A673 (cell line): ENCODE measurements at regions not wholly inside any gene's neighbourhood (a gene's known extent, or its start where the extent isn't known, plus 50 kb on each side); places are given as distances from the start of the nearest gene placed in this dataset.

Experiments
- BruUV-seq: library from RNA; stranded (reverse); fragments of 400-500 nt; replicated peaks from 2 replicates; lab custom pipeline; 2021; lab: Mats Ljungman, UMichigan
- CTCF ChIA-PET: fragments of 300-600 bp; sonication (Branson Sonifier 250); formaldehyde crosslinking; loops from one replicate; lab custom pipeline; 2022; ENCODE audit warnings: antibody characterized with exemption; lab: Charles Lee
- POLR2A ChIA-PET: fragments of 300-600 bp; sonication (Branson Sonifier 250); formaldehyde crosslinking; loops from one replicate; lab custom pipeline; 2022; ENCODE audit warnings: antibody characterized with exemption; ENCODE audit not compliant: low non-redundant PET; lab: Charles Lee
- DNase-seq: peaks from one replicate; pipeline ENCODE4 v3.0.0-alpha.2; 2015; ENCODE audit warnings: low spot score
- H3K27ac ChIP-seq: fragments of 200-600 bp; sonication (generic); 2 replicates; pipeline ENCODE4 v1.5.1; 2016; ENCODE audit warnings: mixed run types, low read depth, mild to moderate bottlenecking, mixed read lengths, antibody characterized with exemption, low read length; ENCODE audit not compliant: poor library complexity, severe bottlenecking
- H3K27me3 ChIP-seq: fragments of 200-600 bp; sonication (generic); replicated peaks from 2 replicates; pipeline ENCODE4 v1.6.1; 2017; ENCODE audit warnings: mixed run types, low read depth, mild to moderate bottlenecking, mixed read lengths, antibody characterized with exemption, low read length; ENCODE audit not compliant: insufficient read depth, poor library complexity
- H3K36me3 ChIP-seq: fragments of 200-600 bp; sonication (generic); 2 replicates; pipeline ENCODE4 v1.6.1; 2016; ENCODE audit warnings: mixed run types, mild to moderate bottlenecking, mixed read lengths, antibody characterized with exemption, low read length; ENCODE audit not compliant: insufficient read depth, poor library complexity, severe bottlenecking
- H3K4me1 ChIP-seq: fragments of 200-600 bp; sonication (generic); 2 replicates; pipeline ENCODE4 v1.6.1; 2017; ENCODE audit warnings: mixed run types, mild to moderate bottlenecking, mixed read lengths, antibody characterized with exemption, low read length; ENCODE audit not compliant: insufficient read depth, poor library complexity, severe bottlenecking
- H3K4me3 ChIP-seq: fragments of 200-600 bp; sonication (generic); 2 replicates; pipeline ENCODE4 v1.5.1; 2016; ENCODE audit warnings: low read depth, mixed run types, mild to moderate bottlenecking, mixed read lengths, low read length; ENCODE audit not compliant: poor library complexity, severe bottlenecking
- H3K9me3 ChIP-seq: fragments of 200-600 bp; sonication (generic); 2 replicates; pipeline ENCODE4 v1.6.1; 2016; ENCODE audit warnings: mixed run types, low read depth, mild to moderate bottlenecking, mixed read lengths, antibody characterized with exemption, low read length; ENCODE audit not compliant: poor library complexity, severe bottlenecking
- CTCF ChIP-seq: fragments of 300-800, 200-600 bp; sonication (generic); conservative IDR thresholded peaks from 2 replicates; pipeline ENCODE4 v1.5.1; 2017; ENCODE audit warnings: low read depth, mild to moderate bottlenecking, antibody characterized with exemption, low read length, moderate library complexity, mixed read lengths
- EZH2 ChIP-seq: fragments of 200-600 bp; sonication (generic); IDR thresholded peaks from 2 replicates; pipeline ENCODE4 v1.6.1; 2017; ENCODE audit warnings: borderline replicate concordance, low read depth, mild to moderate bottlenecking, mixed read lengths, antibody characterized with exemption, low read length; ENCODE audit not compliant: poor library complexity, severe bottlenecking
- intact Hi-C: fragments of 100-400 bp; cut with micrococcal nuclease; formaldehyde crosslinking; loops from one replicate; pipeline ENCODE4 v1.10.0; 2022; ENCODE audit not compliant: unreplicated experiment

GRCh38 chr2:57432528-57432927 lies 614.1 kb upstream of the VRK2 start:
- ChIA-PET CTCF (no interaction called here), POLR2A (no interaction called here)
- intact Hi-C loops = no loop called here
- TF ChIP-seq CTCF (no peak), EZH2 (no peak)
- no TSS peak for BruUV-seq
- DNase-seq = no peak
- Histone ChIP-seq H3K9me3 (no peaks in the 10 kb centered on the region), H3K36me3 (no peaks in the 10 kb centered on the region), H3K27me3 (no peaks in the 10 kb centered on the region), H3K4me1 (no peaks in the 10 kb centered on the region), H3K27ac (no peak overlapping the region), H3K4me3 (no peak overlapping the region)

GRCh38 chr2:57434441-57434840 lies 612.2 kb upstream of the VRK2 start:
- intact Hi-C loops = no loop called here
- no peak for TF ChIP-seq CTCF
- no peak for TF ChIP-seq EZH2

GRCh38 chr2:57434972-57435371 lies 611.6 kb upstream of the VRK2 start:
- no TSS peak for BruUV-seq
- H3K4me1 ChIP-seq = no peaks in the 10 kb centered on the region
- no peak for DNase-seq
- H3K36me3 ChIP-seq = no peaks in the 10 kb centered on the region
- no peak overlapping the region for H3K4me3 ChIP-seq
- H3K27me3 ChIP-seq = no peaks in the 10 kb centered on the region
- H3K9me3 ChIP-seq = no peaks in the 10 kb centered on the region
- CTCF ChIA-PET = no interaction called here
- POLR2A ChIA-PET = no interaction called here
- intact Hi-C loops = no loop called here
- TF ChIP-seq EZH2 (no peak), CTCF (no peak)
- no peak overlapping the region for H3K27ac ChIP-seq

More at GRCh38 chr2:57434441-57434840, 612.2 kb upstream of the VRK2 start:
- Histone ChIP-seq H3K27me3 (no peaks in the 10 kb centered on the region), H3K36me3 (no peaks in the 10 kb centered on the region), H3K9me3 (no peaks in the 10 kb centered on the region), H3K27ac (no peak overlapping the region), H3K4me1 (no peaks in the 10 kb centered on the region), H3K4me3 (no peak overlapping the region)
- ChIA-PET CTCF (no interaction called here), POLR2A (no interaction called here)
- no peak for DNase-seq
- BruUV-seq = no TSS peak
